ENCODE measurements at regions not wholly inside any gene's neighbourhood (a gene's known extent, or its start where the extent isn't known, plus 50 kb on each side); places are given as distances from the start of the nearest gene placed in this dataset.

DNA sequence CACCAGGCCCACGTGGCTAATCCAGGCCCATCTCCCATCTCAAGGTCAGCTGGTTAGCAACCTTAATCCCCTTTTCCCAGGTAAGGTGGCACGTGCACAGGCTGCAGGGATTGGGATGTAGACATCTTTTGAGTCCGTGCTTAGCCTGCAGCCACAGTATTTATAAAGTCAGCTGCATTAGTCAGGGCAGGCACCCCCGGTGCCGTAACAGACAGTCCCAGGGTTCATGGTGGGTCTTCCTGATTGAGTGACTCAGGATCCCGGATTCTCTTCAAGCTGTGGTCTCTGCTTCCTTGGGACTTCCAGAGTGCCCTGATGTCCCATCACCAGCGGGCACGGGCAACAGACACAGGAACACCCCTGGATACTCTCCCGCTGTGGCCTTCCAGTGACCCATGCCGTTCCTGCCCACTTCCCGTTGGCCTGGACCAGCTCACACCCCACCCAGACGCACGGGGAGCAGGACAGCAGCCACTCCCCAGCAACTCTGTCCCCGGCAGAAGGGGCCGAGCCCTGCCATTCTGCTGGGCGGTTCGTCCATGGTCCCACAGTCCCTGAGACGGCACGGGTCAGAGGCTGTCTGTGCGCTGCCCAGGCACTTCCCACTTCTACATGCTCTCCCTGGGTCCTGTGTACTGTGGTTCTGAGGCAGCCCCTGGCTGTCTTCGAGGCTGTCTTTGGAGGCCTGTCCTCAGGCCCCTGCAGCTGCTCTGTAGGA, 248.6 kb upstream of the GSE1 start:
- no peak for DNase-seq

DNA sequence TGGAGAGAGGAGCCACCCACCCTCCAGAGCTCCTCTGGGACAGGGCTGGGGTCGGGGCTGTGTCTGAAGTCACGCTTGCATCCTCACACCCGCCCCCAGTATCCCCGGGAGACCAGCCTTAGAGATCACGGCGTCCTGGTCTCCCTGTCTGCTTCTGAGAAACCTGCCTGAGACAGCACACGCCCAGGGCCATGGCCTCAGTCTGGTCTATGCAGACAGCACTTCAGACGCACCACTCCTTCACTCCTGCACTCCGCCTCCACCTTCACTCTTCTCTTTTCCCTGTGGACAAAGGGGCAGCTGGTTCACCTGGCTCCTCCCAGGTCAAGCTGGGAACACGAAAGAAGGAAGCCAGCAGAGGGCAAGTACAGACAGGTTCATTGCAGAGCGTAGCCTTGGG, 248.0 kb upstream of the GSE1 start:
- no peak for DNase-seq

DNA sequence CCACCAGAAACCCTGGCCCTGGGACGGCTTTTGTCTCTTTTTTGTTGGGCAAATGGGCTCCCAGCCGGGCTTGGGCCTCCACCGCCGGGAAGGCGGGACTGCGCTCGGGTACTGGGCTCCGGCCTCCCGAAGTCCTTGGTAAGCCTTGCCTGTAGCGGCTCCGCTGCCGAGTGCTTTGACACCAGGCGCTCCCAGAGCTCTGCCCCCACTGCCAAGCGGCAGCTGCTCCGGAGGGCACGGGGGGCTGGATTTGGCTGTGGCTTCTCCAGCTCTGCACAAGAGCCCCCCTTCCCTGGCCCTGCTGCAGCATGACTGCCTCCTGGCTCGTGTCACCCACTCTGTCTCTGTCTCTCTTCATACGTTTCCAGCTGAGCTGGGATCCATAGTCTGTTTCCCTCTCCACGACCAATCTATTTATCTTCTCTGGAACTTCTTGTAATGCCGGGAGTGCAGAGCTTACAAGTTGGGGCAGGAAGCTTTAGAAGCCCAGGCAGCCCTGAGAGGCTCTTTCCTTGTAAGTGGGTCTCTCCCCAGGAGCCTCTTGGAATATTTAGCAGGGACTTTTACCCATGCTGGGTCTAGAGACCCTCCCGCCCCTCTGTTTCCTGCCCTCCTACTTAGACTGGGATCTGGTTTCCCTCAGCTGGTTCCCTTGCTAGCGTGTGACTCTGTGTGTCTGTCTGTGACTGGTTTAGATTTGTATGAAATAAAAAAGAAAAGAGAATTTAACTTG, 246.9 kb upstream of the GSE1 start:
- DNase-seq: no peak

DNA sequence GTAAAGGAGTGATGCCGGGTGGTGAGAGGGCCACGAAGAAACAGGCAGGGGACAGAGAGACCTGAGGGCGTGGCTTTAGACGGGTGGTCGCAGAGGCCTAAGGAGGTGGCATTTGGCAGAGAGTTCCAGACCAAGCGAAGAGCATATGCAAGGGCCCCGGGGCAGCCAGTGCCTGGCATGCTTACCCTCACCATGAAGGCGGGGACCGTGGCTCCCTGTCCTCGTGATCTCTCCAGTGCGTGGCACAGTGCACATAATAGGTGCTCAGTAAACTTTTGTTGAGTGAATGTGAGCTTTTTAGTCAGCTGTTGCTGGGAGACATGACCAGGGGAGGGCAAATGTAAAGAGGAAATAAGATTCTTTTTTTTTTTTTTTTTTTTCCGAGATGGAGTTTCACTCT, 245.6 kb upstream of the GSE1 start:
- DNase-seq: no peak

DNA sequence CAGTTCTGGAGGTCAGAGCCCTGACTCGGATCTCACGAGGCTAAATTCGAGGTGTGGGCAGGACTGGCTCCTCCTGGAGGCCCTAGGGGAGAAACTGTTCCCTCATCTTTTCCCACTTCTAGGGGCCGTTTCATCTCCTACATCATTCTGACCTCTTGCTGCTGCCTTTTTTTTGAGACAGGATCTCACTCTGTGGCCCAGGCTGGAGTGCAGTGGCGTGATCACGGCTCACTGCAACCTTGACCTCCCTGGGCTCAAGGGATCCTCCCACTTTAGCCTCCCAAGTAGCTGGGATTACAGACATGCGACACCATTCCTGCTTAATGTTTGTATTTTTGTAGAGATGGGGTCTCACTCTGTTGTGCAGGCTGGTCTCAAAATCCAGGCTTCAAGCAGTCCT, 244.1 kb upstream of the GSE1 start:
- DNase-seq: no peak

DNA sequence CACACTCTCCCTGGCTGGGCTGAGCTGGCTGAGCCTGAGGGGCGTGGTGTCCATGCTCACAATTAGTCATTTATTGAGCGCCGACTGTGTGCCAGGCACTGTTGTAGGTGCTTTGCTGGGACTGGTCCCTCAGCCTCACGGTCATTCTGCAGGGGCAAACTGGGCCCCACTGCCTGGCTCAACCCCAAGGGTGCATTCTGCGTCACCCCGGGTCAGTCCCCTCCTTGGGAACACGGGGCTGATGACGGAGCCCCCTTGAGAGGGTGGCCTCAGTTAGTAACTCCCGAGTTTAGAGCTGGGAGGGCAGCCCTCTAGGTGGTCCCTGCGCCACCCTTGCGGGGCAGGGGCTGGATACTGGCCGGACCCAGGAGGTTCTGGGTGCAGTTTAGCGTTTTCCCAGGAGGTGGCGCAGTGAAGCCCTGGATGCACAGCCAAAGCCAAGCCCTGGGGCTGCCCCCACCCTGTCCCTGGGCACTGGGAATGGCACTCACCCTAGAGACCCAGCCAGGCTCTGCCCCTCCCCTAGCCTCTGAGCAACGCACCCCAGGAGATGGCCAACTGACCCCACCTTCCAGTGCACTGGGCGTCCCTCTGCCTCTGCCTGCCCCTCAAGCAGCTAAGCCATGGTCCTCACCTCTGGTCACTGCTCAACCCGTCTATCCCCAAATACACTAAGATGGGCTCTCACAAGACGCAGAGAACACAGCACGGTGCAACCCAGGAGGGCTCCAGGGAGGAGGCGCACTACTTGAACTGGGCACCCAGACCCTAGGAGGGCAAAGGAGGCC, 243.2 kb upstream of the GSE1 start:
- no peak for DNase-seq

DNA sequence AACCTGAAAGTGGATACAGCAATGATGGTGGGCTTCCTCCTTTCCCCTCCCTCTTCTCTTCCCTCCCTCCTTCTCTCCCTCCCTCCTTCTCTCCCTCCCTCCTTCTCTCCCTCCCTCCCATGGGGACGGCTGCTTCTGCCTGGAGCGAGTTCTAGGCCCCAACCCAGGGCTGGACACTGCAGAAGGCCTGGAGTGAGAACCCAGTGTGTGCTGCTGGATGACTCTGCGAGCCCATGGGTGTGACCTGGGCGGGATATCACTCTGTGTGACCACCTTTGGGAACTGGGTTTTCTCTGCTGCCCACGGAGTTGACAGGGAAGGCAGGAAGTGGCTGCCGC, 242.6 kb upstream of the GSE1 start:
- DNase-seq: no peak

DNA sequence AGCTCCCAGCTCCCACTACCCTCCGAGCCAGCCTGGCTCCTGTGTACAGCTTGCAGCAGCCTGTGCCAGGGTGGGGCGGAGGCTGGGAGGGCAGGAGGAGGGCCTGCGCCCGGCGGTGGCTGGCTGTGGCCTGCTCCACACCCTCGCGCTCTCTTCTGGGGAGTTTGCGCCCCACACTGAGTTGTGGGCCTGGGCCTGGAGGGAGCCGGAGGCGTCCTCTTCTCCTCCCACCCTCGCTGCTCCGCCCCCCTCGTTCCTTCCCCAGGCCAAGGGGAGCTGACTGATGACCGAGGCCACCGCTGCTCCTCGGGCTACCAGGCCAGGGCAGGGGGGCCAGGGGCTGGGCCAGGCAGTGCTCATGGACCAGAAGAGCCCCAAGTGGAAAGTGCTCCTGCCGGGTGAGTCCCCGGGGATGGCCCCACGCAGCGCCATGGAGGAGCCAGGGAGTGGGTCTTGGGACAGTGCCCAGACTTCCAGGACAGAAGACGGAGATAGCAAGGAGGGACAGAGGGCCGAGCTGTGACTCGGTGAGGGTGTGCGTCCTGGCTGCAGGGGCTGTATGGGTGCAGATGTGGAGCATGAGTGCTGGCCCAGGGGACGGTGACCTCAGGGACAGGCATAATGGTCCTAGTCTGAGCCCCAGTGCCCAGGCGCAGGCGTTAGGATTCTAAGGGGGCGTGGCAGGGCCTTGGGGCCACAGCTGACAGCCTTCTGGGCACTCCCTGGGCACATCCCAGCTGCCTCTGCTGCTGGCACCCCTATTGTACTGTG, 242.1 kb upstream of the GSE1 start:
- no peak for DNase-seq

DNA sequence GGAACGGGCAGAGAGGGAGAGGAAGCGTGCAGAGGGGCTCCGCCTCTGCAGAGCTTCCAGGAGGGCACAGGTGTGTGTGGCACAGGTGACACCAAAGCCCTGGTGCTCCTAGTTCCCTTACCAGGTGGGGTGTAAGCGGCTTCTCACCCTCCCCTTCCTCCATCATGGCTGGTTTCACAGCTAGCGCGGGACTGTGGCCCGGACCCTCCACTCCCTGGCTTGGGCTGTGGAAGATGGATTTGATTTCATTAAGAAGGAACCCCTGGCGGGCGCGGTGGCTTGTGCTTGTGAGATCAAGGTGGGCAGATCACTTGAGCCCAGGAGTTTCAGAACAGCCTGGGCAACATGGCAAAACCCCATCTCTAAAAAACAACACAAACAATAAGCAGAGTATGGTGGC, 241.2 kb upstream of the GSE1 start:
- DNase-seq: no peak

DNA sequence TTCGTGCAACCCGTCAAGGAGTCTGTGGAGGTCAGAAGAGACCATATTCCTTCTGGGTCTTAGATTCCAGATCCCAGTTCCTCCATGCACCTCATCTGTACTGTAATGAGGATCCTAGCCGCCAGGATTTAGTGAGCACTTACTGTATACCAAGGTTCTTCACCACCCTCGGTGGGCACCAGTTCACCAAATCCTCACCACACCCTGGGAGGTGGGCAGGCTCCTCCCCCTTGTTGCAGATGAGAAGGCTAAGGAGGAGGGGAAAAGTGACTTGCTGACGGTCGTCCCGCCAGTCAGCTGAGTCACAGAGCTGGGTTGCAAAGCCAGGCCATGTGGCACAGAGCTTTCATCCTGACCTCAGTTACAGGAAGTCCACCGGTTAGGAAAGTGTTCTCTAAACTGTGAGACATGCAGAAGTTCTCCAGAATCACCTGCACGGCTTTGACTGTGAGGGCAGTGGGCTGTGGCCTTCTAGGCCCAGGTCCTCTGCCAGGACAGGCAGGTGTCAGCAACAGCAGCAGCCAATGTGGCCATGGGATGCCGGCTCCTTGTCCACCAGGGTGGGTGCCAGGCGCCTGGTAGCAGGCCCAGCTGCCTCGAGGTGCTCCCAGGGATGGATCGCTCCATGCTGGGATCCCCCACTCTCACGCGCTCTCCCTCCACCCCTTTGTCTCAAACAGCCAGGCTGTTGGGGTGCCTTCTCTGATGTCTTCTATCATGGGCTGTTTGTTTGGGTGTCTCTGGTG, 240.3 kb upstream of the GSE1 start:
- no peak for DNase-seq

DNA sequence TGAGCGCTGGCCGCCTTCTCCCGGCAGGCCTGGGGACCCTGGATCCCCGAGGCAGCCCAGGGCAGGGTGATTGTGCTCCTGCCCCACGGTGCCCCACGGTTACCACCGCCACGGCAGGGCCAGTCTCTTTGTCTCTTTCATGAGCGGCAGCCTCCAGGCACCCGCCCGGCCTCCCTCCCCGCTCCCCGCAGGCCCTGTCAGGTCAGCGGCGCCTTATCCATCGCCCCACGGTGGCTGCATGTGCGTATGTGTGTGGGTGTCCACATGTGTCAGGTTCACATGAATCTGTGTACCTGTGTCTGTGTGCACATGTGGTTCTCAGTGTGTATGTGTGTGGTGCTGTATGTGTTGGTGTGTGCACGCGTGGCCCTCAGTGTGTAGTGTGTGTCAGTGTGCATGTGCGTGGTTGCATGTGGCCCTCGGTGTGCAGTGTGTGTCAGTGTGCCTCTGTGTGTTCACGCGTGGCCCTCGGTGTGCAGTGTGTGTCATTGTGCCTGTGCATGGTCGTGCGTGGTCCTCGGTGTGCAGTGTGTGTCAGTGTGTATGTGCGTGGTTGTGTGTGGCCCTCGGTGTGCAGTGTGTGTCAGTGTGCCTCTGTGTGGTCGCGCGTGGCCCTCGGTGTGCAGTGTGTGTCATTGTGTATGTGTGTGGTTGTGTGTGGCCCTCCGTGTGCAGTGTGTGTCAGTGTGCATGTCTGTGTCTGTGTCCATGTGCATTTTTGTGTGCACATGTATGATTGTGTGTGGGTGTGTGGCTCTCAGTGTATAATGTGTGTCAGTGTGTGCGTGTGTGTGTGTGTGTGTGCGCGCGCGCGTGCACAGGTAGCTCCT, 239.2 kb upstream of the GSE1 start:
- DNase-seq: no peak

DNA sequence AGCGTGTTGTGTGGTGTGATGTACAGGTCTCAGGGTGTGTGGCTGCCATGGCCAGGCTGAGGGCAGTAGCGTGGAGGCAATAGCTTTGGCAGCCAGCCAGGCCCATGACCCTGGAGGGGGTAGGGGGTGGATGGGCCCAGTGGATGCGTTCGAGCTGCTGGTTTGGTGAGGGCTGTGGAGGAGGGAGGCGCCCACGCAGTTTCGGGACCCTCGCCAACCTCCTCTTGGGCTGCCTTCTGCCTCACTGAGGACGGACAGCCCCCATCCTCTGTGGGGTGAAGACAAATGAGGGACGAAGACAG, 238.6 kb upstream of the GSE1 start:
- DNase-seq: no peak

DNA sequence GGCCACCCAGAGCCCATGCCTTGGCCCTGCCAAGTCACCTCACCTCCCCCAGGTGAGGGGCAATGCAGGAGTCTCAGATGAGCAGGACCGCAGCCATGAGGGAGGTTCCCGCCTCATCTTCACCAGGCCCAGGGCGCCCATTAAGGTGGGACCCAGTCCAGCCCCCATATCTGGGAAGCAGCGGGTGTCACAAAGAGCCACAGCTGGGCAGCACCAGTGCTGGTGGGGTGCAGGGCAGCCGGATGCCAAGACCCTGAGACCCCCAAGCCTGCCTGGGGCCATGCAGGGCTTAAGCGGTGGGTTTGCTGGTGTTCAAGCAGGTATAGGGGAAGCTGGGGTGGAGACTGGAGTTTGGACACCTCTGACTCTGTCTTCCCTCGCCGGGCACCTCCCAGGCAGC, 237.8 kb upstream of the GSE1 start:
- DNase-seq: no peak

DNA sequence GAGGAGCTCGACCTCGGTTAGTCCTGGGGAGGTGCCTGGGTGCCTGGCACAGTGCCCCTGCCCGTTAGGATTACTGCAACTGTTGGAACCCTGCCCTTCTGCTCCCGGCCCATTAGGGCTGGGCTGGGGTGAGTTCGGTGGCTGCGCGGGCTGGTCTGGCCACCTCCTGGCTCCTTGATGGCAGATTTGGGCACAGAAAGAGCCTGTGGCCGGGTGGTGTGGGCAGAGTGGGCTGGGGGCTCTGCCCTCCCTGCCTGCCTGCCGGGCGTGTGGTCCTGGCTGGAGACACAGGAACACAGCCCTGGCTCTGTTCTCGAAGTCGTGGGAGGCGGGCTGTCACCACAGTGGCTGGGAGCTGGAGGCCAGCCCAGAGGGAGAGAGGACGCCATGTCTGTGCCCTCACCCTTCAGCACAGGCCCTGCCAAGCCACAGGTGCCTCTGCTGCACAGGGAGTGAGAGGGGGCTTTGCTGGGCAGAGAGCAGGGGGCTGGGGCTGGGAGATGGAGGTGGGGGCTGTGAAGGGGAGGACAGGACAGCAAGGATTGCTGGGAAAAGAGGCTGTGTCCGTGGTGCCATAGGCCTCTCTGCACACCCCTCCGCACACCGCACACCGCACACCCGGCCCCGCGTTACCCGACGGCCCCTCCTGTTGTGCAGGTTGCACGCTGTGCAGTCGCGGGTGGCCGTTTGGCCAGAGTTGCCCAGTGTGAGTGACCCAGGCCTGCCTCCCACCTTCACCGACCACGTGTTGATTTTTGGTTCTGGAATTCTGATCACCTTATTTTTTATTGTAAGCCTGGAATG, 236.6 kb upstream of the GSE1 start:
- no peak for DNase-seq

DNA sequence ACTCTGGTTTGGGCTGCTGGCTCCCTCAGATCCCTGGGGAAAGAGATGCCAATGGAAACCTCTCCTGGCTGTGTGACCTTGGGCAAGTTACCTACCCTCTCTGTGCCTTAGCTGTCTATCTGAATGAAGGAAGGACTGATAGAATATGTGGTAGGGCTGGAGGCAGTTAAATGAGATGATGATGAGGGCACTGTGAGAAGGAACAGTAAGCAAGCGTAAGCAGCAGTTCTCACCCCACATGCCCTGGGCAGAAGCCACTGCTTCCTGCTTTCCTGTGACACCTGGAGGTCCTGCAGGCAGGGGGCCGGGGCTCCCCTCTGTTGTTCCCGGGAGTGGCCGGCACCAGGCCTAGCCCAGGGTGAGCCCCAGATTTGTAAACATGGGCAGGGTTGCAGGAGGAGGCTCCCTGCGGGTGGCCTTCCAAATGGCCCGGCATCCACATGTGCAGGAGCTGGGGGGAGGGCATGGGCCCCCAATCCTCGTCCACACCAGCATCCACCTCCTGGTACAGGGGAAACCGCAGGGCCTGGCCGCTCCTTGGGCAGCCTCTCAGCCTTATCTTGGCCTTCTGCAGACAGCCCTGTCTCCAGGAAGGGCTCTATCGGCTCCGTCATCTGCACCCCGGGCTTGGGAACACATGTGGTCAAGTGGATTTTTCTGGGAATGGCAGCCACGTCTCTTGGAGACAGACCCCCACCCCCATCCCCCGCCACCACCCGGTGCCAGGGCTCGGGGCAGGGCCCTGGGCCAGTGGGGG, 235.6 kb upstream of the GSE1 start:
- no peak for DNase-seq

DNA sequence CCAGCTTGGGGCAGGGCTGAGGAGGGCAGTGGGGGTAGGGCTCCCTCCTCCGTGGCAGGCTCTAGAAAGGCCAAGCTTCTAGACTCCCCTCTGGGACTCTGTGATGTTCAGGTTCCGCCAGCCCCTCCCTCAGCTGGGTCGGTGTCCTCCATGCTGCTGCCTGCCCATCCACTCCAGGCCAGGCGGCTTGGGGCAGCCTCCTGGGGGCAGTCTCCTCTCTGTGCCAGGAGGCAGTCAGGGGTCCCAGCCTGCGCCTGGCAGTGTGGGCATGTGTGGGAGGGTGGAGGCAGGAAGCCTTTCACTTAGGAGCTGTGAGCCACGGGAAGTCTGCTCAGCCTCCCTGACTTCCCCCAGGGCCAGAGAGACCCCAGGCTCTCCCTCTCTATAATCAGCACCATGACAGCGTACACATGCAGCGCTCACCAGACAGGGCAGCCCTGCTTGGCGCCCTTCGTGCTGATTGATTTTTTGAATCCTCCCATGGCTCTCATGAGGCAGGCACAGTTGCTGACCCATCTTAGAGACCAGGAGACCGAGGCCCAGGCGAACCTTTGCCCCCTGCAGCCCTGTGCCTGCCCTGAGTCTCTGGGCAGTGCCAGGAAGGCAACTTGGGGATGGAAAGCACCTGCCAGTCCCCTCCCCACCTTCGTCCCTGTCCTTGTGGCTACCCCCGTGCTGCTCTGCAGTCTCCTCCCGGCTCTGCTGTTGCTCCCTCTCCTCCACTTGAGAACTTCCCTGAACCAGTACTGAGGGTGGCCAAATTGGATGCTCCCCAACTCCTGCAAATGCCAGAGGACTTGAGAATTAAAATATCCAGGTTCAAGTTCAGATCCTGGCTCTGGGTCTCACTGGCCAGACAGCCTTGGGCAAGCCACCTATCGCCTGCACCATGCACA, 234.7 kb upstream of the GSE1 start:
- no peak for DNase-seq

DNA sequence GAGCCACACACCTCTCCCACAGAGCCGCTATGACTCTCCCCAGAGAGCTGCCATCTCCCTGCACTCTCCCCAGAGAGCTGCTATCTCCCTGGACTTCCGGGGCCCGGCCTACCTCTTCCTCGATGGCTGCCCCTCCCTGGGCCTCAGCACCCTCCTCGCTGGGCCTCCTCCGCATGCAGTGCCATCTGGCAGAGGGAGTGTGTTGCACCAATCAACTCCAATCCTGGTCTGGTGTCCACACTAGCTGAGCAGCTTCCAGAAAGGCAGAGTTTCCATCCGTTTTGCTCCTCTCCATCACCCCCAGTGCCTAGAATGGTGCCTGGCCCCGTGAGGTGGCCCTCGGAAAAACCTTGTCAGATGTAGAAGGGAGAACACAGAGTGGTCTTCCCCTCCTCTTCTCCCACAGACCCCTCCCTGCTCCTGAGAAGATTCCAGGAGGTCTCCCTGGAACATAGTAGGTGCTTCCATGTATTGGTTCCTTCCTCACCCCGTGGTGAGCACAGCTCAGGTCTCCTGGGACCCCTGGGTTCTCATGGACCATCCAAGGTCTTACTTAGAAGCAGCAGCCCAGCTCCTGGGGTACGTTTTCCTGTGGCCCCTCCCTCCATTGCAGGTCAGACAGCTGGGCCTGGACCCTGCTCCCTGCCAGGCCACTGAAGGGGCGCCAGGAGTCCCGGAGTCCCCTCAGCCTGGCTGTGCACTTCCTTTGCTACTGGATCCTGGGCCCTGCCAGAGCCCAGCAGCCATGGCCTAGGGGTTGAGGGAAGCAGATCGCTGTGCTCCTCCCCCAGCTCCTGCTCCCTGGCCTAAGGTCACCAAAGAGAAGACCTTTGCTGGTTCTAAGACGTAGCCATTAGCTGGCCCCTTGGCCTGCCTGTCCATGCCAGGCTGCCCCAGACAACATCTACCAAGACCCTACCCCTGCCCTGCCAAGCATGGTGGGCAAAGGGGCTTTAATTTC, 233.8 kb upstream of the GSE1 start:
- DNase-seq: no peak

DNA sequence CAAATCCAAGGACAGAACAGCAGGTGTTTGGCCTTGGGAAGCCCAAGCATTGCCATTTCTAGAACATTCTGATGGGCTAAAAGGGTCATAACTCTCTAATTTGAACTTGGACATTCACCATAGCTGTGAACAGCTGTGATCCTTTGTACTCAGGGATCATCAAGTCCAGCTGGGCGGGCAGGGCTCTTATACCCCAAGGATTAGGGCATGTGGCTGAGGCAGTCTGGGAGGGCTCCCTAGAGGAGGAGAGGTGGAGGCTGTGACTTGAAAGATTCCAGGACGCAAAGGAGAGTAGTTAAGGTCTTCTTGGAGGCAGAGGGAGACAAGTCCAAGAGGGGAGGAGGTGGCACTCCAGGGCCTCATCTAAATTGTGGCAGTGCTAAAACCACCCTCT, 233.1 kb upstream of the GSE1 start:
- no peak for DNase-seq

Data from COR-L47 (cell line).